ENCODE measurements at regions not wholly inside any gene's neighbourhood (a gene's known extent, or its start where the extent isn't known, plus 50 kb on each side); places are given as distances from the start of the nearest gene placed in this dataset.

DNA sequence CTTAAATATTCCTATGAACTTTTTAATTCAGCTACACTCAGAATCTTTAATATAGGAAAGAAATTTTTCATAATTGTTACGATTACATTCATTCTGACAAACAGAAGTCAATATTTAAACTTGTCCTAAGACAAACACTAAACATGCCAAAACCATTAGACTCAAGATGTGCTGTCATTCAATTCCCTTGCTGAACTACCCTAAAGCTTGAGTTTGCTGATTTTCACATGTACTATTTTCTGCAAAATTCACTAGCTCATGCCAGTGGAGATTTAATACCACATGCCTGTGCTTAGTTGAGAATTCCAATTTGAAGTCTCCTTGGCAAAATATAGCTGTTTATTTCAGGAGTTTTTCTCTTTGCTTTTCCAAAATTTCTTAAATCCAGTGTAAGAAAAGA lies 448.0 kb downstream of the COL12A1 start:
- TF ChIP-seq, protein P1, sequence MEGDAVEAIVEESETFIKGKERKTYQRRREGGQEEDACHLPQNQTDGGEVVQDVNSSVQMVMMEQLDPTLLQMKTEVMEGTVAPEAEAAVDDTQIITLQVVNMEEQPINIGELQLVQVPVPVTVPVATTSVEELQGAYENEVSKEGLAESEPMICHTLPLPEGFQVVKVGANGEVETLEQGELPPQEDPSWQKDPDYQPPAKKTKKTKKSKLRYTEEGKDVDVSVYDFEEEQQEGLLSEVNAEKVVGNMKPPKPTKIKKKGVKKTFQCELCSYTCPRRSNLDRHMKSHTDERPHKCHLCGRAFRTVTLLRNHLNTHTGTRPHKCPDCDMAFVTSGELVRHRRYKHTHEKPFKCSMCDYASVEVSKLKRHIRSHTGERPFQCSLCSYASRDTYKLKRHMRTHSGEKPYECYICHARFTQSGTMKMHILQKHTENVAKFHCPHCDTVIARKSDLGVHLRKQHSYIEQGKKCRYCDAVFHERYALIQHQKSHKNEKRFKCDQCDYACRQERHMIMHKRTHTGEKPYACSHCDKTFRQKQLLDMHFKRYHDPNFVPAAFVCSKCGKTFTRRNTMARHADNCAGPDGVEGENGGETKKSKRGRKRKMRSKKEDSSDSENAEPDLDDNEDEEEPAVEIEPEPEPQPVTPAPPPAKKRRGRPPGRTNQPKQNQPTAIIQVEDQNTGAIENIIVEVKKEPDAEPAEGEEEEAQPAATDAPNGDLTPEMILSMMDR (conservative IDR thresholded peaks at IDR 0.05; ENCODE audit: low read depth, low read length) = no peak
- TF ChIP-seq EZH2phosphoT487 (IDR thresholded peaks at IDR 0.05; ENCODE audit: borderline replicate concordance, low read length) = no peak
